CD4-positive, alpha-beta T cell (primary cell): ENCODE measurements at regions not wholly inside any gene's neighbourhood (a gene's known extent, or its start where the extent isn't known, plus 50 kb on each side); places are given as distances from the start of the nearest gene placed in this dataset.

Source experiments
- ATAC-seq: fragments of 200-7000 bp; cut with Tn5 transposase; one replicate; pipeline ENCODE4 v1.10.0; 2022; ENCODE audit warnings: mild to moderate bottlenecking; ENCODE audit not compliant: poor library complexity
- CTCF ChIA-PET: fragments of 350-600 bp; sonication (Branson Sonifier 250); formaldehyde crosslinking; loops from one replicate; lab custom pipeline; 2021; ENCODE audit warnings: antibody characterized with exemption, inconsistent platforms; lab: Charles Lee
- POLR2A ChIA-PET: fragments of 350-600 bp; sonication (Branson Sonifier 250); formaldehyde crosslinking; loops from one replicate; lab custom pipeline; 2021; ENCODE audit warnings: antibody characterized with exemption, inconsistent platforms; lab: Charles Lee
- DNase-seq, 14 experiments: peaks; one replicate each; pipeline ENCODE4 v3.0.0-alpha.2; 2013 to 2020; ENCODE audit warnings: mixed read lengths in 2 of 14
- H3K27ac ChIP-seq, 2 donors: one replicate each; pipeline versions ENCODE4 v1.5.1 to v1.7.0; 2013; ENCODE audit warnings: low read length in 2 of 2, low read depth in 1 of 2, mild to moderate bottlenecking in 1 of 2
- H3K27me3 ChIP-seq, 2 experiments: 1 replicate in 1 of 2; 2 replicates in 1 of 2; pipeline versions ENCODE4 v1.6.1 to v1.7.0; 2013; ENCODE audit warnings: low read length in 2 of 2, control low read depth in 1 of 2, mild to moderate bottlenecking in 1 of 2, moderate library complexity in 1 of 2; ENCODE audit not compliant: insufficient read depth in 2 of 2, control insufficient read depth in 1 of 2
- H3K36me3 ChIP-seq: one replicate; pipeline ENCODE4 v1.6.1; 2013; ENCODE audit warnings: low read length, control low read depth; ENCODE audit not compliant: insufficient read depth
- H3K4me1 ChIP-seq: one replicate; pipeline ENCODE4 v1.6.1; 2013; ENCODE audit warnings: low read length, control low read depth; ENCODE audit not compliant: insufficient read depth
- H3K4me3 ChIP-seq: one replicate; pipeline ENCODE4 v1.5.1; 2013; ENCODE audit warnings: mild to moderate bottlenecking, low read length, moderate library complexity
- H3K9me3 ChIP-seq, 2 experiments: 1 replicate in 1 of 2; 2 replicates in 1 of 2; pipeline versions ENCODE4 v1.6.1 to v1.7.0; 2013; ENCODE audit warnings: low read length in 2 of 2, mild to moderate bottlenecking in 2 of 2, control low read depth in 1 of 2, moderate library complexity in 1 of 2; ENCODE audit not compliant: control insufficient read depth in 1 of 2, insufficient read depth in 1 of 2
- H3K27ac Mint-ChIP-seq: one replicate; pipeline ENCODE4 v1.8.0; 2020; ENCODE audit warnings: mixed read lengths
- H3K27me3 Mint-ChIP-seq: one replicate; pipeline ENCODE4 v1.8.0; 2021; ENCODE audit warnings: mixed read lengths
- H3K36me3 Mint-ChIP-seq: one replicate; pipeline ENCODE4 v1.8.0; 2021; ENCODE audit warnings: low read depth, mixed read lengths
- H3K4me1 Mint-ChIP-seq: one replicate; pipeline ENCODE4 v1.8.0; 2021; ENCODE audit warnings: low read depth, mixed read lengths
- H3K4me3 Mint-ChIP-seq: one replicate; pipeline ENCODE4 v1.8.0; 2020; ENCODE audit warnings: mild to moderate bottlenecking, mixed read lengths
- H3K9me3 Mint-ChIP-seq: one replicate; pipeline ENCODE4 v1.8.0; 2020; ENCODE audit warnings: mixed read lengths
- intact Hi-C, 2 experiments: fragments of 100-400 bp; cut with DNase I in 1 of 2; cut with micrococcal nuclease in 1 of 2; formaldehyde crosslinking; loops; one replicate each; pipeline versions ENCODE4 v1.15.1 to v1.9.0; 2023 to 2025; cut with DNase I, micrococcal nuclease
- TF ChIP-seq, protein P1 (sequence below): fragments of 200-600 bp; IDR thresholded peaks from one replicate; pipeline ENCODE4 v1.8.0; 2022; ENCODE audit warnings: antibody characterized with exemption, mild to moderate bottlenecking

DNA sequence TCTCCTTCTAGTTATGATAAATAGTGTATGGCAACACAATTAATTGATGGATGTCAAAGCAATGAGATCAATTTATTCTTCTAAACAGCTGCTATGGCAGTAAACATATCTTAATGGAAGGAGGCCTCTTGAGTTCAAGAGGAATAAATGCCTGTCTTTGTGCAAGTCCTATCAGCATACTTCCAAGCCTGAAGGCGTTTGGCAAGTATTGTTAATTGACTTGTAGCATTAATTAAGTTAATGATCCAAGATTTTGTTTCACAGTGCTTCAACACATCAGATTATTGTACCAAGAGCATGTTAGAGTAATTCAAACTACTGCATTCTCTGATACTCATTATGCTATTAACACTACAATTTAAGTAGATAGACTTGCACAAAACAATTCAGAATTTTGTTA lies 144.8 kb downstream of the FAT4 start:
- H3K4me3 ChIP-seq: no peak overlapping the region
- no peaks in the 10 kb centered on the region for H3K4me1 Mint-ChIP-seq
- H3K9me3 Mint-ChIP-seq: peaks cover 3% of the 10 kb centered on the region
- no peak for DNase-seq
- H3K9me3 ChIP-seq: no peaks in the 10 kb centered on the region
- no peak overlapping the region for H3K27ac Mint-ChIP-seq
- CTCF ChIA-PET: no interaction called here
- H3K27me3 ChIP-seq: no peaks in the 10 kb centered on the region
- no peaks in the 10 kb centered on the region for H3K27me3 Mint-ChIP-seq
- TF ChIP-seq, protein P1, sequence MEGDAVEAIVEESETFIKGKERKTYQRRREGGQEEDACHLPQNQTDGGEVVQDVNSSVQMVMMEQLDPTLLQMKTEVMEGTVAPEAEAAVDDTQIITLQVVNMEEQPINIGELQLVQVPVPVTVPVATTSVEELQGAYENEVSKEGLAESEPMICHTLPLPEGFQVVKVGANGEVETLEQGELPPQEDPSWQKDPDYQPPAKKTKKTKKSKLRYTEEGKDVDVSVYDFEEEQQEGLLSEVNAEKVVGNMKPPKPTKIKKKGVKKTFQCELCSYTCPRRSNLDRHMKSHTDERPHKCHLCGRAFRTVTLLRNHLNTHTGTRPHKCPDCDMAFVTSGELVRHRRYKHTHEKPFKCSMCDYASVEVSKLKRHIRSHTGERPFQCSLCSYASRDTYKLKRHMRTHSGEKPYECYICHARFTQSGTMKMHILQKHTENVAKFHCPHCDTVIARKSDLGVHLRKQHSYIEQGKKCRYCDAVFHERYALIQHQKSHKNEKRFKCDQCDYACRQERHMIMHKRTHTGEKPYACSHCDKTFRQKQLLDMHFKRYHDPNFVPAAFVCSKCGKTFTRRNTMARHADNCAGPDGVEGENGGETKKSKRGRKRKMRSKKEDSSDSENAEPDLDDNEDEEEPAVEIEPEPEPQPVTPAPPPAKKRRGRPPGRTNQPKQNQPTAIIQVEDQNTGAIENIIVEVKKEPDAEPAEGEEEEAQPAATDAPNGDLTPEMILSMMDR: no peak
- no peaks in the 10 kb centered on the region for H3K4me1 ChIP-seq
- intact Hi-C loops: no loop called here
- POLR2A ChIA-PET: no interaction called here
- H3K36me3 Mint-ChIP-seq: no peaks in the 10 kb centered on the region
- ATAC-seq: no peak
- H3K36me3 ChIP-seq: no peaks in the 10 kb centered on the region
- H3K27ac ChIP-seq: no peak overlapping the region
- no peak overlapping the region for H3K4me3 Mint-ChIP-seq

DNA sequence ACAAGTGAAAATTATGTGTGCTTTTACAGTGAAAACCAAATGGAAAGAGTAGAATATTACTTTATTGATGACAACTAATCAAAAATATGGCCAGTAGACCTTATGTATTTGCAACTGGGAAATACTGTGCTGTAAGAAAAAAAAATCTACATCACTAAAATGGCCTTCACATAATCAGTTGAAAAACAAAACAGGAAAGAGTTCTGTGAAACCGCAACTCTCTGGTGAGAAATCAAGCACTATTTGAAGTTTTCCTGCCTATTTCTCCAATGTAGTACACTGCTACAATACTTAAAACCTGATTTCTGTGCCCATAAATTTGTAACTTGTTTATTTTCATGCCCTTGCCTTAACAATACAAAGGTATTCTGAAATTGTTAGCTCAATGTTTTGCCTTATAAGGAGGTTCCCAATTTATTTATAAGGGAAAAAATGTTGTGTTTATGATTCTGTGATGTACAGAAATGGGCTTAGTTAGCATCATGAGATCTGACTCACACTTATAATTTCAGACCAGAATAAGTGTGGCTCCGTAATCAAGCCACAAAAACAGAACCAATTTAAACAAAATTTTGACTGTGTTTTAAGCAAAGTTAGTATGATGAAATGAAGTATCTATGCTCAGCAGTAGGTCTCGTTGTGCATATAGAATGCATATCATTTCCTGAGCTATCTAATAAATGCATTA lies 147.1 kb downstream of the FAT4 start:
- DNase-seq (no peak), ATAC-seq (no peak)
- no peaks in the 10 kb centered on the region for H3K4me1 Mint-ChIP-seq
- Histone ChIP-seq H3K27ac (no peak overlapping the region), H3K4me1 (no peaks in the 10 kb centered on the region), H3K27me3 (no peaks in the 10 kb centered on the region), H3K4me3 (no peak overlapping the region), H3K9me3 (peaks cover 0 to 3% of the 10 kb centered on the region in 2 experiments), H3K36me3 (no peaks in the 10 kb centered on the region)
- no peak overlapping the region for H3K27ac Mint-ChIP-seq
- H3K9me3 Mint-ChIP-seq: peaks cover 3% of the 10 kb centered on the region
- no peaks in the 10 kb centered on the region for H3K27me3 Mint-ChIP-seq
- CTCF ChIA-PET: no interaction called here
- H3K4me3 Mint-ChIP-seq: no peak overlapping the region
- intact Hi-C loops: no loop called here
- TF ChIP-seq, protein P1: no peak
- POLR2A ChIA-PET: no interaction called here
- H3K36me3 Mint-ChIP-seq: no peaks in the 10 kb centered on the region

DNA sequence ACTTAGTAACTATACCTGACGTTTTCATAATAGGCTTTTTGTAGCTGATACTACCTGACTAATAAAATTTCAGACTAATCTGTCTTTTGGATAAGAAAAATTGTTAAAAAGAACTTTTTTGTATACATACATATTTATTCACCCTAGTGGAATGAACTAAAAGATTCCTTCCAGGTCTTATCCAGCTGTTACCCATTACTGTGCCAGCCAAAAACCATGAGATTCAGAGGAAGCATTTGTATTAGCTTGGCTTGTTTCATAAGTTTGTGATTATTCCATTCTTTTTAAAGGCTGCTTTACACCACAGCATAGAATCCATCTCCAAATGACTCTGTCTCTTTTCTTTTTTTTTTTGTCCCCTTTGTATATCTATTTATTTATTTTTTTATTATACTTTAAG lies 149.4 kb downstream of the FAT4 start:
- H3K27me3 ChIP-seq: no peaks in the 10 kb centered on the region
- Mint-ChIP-seq H3K4me3 (no peak overlapping the region), H3K4me1 (no peaks in the 10 kb centered on the region), H3K27ac (no peak overlapping the region), H3K9me3 (peaks cover 3% of the 10 kb centered on the region), H3K36me3 (no peaks in the 10 kb centered on the region), H3K27me3 (no peaks in the 10 kb centered on the region)
- no peaks in the 10 kb centered on the region for H3K36me3 ChIP-seq
- H3K4me3 ChIP-seq: no peak overlapping the region
- ChIA-PET CTCF (no interaction called here), POLR2A (no interaction called here)
- TF ChIP-seq, protein P1: no peak
- ATAC-seq: no peak
- H3K9me3 ChIP-seq: peaks cover 0 to 4% of the 10 kb centered on the region in 2 experiments
- H3K4me1 ChIP-seq: no peaks in the 10 kb centered on the region
- no peak for DNase-seq
- no peak overlapping the region for H3K27ac ChIP-seq
- intact Hi-C loops: no loop called here
